ENCODE measurements at regions not wholly inside any gene's neighbourhood (a gene's known extent, or its start where the extent isn't known, plus 50 kb on each side); places are given as distances from the start of the nearest gene placed in this dataset.

DNA sequence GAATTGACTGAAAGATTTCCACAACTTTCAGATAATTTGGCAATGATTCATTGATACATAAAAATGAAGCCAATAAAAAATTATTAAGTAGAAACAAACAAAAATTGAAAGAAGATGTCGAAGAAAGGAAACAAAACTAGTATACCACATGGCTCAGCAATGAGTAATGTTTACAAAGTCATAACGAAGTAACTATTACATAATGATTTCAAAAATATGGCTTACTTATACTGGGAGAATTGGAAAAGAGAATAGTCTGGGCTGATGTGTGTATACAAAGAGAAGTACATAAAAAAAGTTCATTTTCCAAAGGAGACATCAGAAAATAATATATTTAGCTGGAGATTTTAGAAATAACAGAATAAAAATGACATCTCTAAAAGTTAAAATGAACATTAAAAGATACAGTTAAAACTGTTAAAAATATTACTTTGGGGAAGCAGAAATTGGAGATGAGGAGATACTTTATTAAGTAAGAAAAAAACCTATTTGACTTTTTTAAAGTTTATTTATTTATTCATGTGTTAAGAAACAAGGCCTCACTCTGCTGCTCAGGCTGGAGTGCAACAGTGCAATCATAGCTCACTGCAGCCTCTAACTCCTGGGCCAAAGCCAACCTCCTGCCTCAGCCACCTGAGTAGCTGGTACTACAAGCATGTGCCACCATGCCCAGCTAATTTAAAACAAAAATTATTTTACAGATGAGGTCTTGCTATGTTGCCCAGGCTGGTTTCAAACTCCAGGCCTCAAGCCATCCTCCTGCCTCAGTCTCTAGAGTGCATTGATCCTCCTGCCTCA is 409.7 kb upstream of the PIK3C3 start:
- no peak for DNase-seq (ENCODE audit: low read depth)
- TF ChIP-seq, protein P1, sequence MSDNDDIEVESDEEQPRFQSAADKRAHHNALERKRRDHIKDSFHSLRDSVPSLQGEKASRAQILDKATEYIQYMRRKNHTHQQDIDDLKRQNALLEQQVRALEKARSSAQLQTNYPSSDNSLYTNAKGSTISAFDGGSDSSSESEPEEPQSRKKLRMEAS (IDR thresholded peaks at IDR 0.05; ENCODE audit: low read depth, low read length), result no peak
- TF ChIP-seq MYC (IDR thresholded peaks at IDR 0.05; ENCODE audit: low read depth, low read length) (no peak), POLR2A (IDR thresholded peaks at IDR 0.05; ENCODE audit: extremely low read depth, insufficient read length) (no peak)
- TF ChIP-seq, protein P2, sequence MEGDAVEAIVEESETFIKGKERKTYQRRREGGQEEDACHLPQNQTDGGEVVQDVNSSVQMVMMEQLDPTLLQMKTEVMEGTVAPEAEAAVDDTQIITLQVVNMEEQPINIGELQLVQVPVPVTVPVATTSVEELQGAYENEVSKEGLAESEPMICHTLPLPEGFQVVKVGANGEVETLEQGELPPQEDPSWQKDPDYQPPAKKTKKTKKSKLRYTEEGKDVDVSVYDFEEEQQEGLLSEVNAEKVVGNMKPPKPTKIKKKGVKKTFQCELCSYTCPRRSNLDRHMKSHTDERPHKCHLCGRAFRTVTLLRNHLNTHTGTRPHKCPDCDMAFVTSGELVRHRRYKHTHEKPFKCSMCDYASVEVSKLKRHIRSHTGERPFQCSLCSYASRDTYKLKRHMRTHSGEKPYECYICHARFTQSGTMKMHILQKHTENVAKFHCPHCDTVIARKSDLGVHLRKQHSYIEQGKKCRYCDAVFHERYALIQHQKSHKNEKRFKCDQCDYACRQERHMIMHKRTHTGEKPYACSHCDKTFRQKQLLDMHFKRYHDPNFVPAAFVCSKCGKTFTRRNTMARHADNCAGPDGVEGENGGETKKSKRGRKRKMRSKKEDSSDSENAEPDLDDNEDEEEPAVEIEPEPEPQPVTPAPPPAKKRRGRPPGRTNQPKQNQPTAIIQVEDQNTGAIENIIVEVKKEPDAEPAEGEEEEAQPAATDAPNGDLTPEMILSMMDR (IDR thresholded peaks at IDR 0.05; ENCODE audit: low read depth, low read length), result no peak
- no peak overlapping the region for H3K4me3 ChIP-seq (ENCODE audit: low read depth, low read length)

DNA sequence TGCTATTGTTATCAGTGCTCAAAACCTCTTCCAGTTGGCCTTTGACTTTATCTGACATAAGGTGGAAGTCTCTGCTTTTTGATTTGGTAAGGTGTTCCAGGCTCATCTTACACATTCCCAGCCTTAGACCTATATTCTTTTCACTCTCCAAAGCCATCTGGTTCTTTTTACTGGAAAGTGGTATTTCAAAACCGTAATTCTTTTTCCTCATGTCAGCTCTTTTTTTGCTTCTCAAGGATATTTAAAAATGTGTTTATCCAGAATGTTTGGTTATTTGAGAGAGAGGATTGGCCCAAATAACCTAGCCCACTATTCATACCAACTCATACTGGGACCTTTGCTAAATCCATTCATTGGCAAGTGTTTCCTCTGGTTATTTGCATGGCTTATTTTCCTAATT is 411.2 kb upstream of the PIK3C3 start:
- no peak for DNase-seq (ENCODE audit: low read depth)
- TF ChIP-seq POLR2A (IDR thresholded peaks at IDR 0.05; ENCODE audit: extremely low read depth, insufficient read length), result no peak
- TF ChIP-seq, protein P2 (IDR thresholded peaks at IDR 0.05; ENCODE audit: low read depth, low read length), result no peak
- TF ChIP-seq, protein P1 (IDR thresholded peaks at IDR 0.05; ENCODE audit: low read depth, low read length), result no peak
- no peak for TF ChIP-seq MYC (IDR thresholded peaks at IDR 0.05; ENCODE audit: low read depth, low read length)
- H3K4me3 ChIP-seq (ENCODE audit: low read depth, low read length), result no peak overlapping the region

DNA sequence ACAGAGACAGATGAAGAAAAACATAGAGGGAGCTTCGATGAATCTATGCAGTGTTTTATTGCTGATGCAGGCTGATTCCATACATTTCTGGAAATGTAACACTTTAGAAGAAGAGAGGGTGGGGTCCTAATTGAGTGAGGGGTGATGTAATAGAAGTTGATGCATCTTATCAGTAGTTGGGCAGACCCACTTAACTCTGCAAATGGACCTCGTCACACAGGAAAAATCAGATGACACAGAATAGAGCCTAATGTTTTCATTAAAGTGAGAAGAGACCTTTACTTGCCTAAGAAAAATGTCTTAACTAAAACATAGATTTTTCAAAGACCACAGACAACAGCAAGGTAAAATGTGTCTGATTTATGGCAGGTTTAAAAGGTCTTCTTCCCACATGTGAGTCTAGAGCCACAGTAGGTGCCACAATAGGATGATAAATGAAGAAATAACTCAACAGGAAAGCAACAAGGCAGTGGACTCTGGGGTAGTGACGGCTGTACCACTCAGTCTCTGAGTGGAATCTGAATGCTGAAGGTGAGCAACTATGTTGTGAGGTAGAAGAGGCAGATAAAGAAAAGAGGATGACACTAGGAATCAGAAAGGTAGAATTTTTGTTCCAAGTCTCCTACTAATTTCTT is 414.7 kb upstream of the PIK3C3 start:
- no peak for TF ChIP-seq POLR2A (IDR thresholded peaks at IDR 0.05; ENCODE audit: extremely low read depth, insufficient read length)
- TF ChIP-seq, protein P1 (IDR thresholded peaks at IDR 0.05; ENCODE audit: low read depth, low read length), result no peak
- TF ChIP-seq, protein P2 (IDR thresholded peaks at IDR 0.05; ENCODE audit: low read depth, low read length), result no peak
- no peak for TF ChIP-seq MYC (IDR thresholded peaks at IDR 0.05; ENCODE audit: low read depth, low read length)
- no peak overlapping the region for H3K4me3 ChIP-seq (ENCODE audit: low read depth, low read length)

GRCh38 chr18:41538751-41539150 is 416.3 kb upstream of the PIK3C3 start:
- no peak for DNase-seq (ENCODE audit: low read depth)
- no peak overlapping the region for H3K4me3 ChIP-seq (ENCODE audit: low read depth, low read length)
- no peak for TF ChIP-seq MYC (IDR thresholded peaks at IDR 0.05; ENCODE audit: low read depth, low read length)
- TF ChIP-seq, protein P2 (IDR thresholded peaks at IDR 0.05; ENCODE audit: low read depth, low read length), result no peak
- TF ChIP-seq POLR2A (IDR thresholded peaks at IDR 0.05; ENCODE audit: extremely low read depth, insufficient read length), result no peak
- TF ChIP-seq, protein P1 (IDR thresholded peaks at IDR 0.05; ENCODE audit: low read depth, low read length), result no peak

More for the DNA sequence above, 414.7 kb upstream of the PIK3C3 start:
- DNase-seq (ENCODE audit: low read depth), result no peak

DNA sequence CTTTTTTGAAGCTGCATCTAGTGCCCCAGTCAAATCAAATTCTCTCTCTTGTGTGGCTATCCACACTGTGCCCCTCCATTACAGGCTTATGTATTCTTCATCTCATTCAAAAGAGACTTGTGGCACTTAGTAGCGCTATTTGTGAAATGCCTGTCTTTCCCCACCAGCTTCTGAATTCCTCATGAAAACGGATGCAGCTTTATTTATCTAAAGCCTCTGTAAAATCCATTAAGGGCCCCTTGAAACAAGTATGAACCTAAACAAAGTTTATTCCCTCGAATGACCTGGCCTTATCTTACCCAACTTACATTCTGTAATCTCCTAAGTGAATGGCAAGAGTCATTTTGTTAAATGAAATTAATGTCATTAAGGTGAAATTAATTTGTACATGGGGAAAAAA is 417.4 kb upstream of the PIK3C3 start:
- DNase-seq (ENCODE audit: low read depth), result no peak
- no peak overlapping the region for H3K4me3 ChIP-seq (ENCODE audit: low read depth, low read length)
- TF ChIP-seq MYC (IDR thresholded peaks at IDR 0.05; ENCODE audit: low read depth, low read length) (no peak), POLR2A (IDR thresholded peaks at IDR 0.05; ENCODE audit: extremely low read depth, insufficient read length) (no peak)
- TF ChIP-seq, protein P2 (IDR thresholded peaks at IDR 0.05; ENCODE audit: low read depth, low read length), result no peak
- TF ChIP-seq, protein P1 (IDR thresholded peaks at IDR 0.05; ENCODE audit: low read depth, low read length), result no peak
